NT2/D1 (cell line): ENCODE measurements at regions not wholly inside any gene's neighbourhood (a gene's known extent, or its start where the extent isn't known, plus 50 kb on each side); places are given as distances from the start of the nearest gene placed in this dataset.

ENCODE experiments used
- DNase-seq: peaks from one replicate; pipeline ENCODE4 v3.0.0-alpha.2; 2011; ENCODE audit warnings: low read depth, low spot score
- H3K27me3 ChIP-seq: 2 replicates; pipeline ENCODE4 v1.6.0; 2011; ENCODE audit warnings: mild to moderate bottlenecking; ENCODE audit not compliant: insufficient read length, insufficient read depth
- H3K36me3 ChIP-seq: 2 replicates; pipeline ENCODE4 v1.6.1; 2011; ENCODE audit warnings: mild to moderate bottlenecking, low read length, mixed read lengths; ENCODE audit not compliant: insufficient read depth, insufficient read length
- H3K4me1 ChIP-seq: 2 replicates; pipeline ENCODE4 v1.5.1; 2011; ENCODE audit not compliant: insufficient read depth, insufficient read length
- H3K4me3 ChIP-seq: 2 replicates; pipeline ENCODE4 v1.5.1; 2011; ENCODE audit warnings: low read depth; ENCODE audit not compliant: insufficient read length
- H3K9ac ChIP-seq: 2 replicates; pipeline ENCODE4 v1.6.0; 2011; ENCODE audit warnings: low read depth; ENCODE audit not compliant: insufficient read length
- H3K9me3 ChIP-seq: 2 replicates; pipeline ENCODE4 v1.5.1; 2011; ENCODE audit warnings: mild to moderate bottlenecking, low read length; ENCODE audit not compliant: insufficient read depth
- SUZ12 ChIP-seq: IDR thresholded peaks from 2 replicates; pipeline ENCODE4 v1.6.1; 2011; ENCODE audit not compliant: insufficient read length, insufficient read depth; ENCODE audit errors: extremely low read depth
- YY1 ChIP-seq: IDR thresholded peaks from 2 replicates; pipeline ENCODE4 v1.6.1; 2011; ENCODE audit not compliant: insufficient read length, insufficient read depth
- ZNF274 ChIP-seq: IDR thresholded peaks from 2 replicates; pipeline ENCODE4 v1.6.1; 2011; ENCODE audit warnings: mild to moderate bottlenecking, low read depth, low read length

- no peak for DNase-seq
- Histone ChIP-seq H3K36me3 (no peaks in the 10 kb centered on the region), H3K4me1 (no peaks in the 10 kb centered on the region), H3K4me3 (no peak overlapping the region), H3K27me3 (no peaks in the 10 kb centered on the region), H3K9ac (no peak overlapping the region), H3K9me3 (no peaks in the 10 kb centered on the region)
- TF ChIP-seq ZNF274 (no peak), YY1 (no peak), SUZ12 (no peak)
Measured at GRCh38 chr5:173535166-173535975, 81.1 kb downstream of the BOD1 start.

DNA sequence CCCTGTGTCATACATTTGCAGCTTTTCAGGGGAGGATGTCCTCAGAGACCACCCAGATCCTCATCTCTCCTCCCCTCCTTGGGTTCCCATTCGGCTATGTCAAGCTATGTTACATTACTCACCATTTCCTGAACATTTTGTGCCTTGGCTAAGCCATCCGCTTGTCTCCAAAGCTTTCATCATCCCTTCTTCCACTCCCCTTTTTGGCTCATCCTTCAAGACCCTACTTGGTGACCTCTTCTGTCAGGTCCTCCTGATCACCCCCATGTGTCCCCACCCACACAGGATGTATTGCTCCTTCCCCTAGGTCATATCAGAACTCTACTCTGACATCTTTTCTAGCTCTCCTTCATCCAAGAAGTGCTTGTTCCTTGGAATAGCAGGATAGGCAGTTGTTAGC lies 81.8 kb downstream of the BOD1 start:
- Histone ChIP-seq H3K9ac (no peak overlapping the region), H3K4me1 (no peaks in the 10 kb centered on the region), H3K36me3 (no peaks in the 10 kb centered on the region), H3K4me3 (no peak overlapping the region), H3K27me3 (no peaks in the 10 kb centered on the region), H3K9me3 (no peaks in the 10 kb centered on the region)
- DNase-seq, result no peak
- TF ChIP-seq YY1, result no peak
- no peak for TF ChIP-seq SUZ12
- no peak for TF ChIP-seq ZNF274

DNA sequence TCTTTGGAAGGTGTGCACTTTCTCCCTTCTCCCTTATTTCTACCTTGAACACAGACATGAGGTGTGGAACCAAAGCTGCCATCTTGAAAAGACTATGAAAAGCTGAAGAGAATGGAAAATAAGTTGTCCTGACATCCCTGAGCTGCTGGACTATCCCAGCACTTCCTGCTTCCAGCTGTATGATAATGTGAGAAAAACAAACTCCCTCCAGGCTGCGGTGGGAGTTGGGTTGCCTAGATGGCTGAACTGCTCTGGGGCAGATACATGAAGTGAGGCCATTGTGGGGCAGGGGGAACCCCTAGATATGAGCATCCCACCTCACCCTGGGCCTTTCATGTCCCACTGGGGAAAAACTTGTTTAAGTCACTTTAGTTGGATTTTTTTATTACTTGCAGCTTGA lies 82.4 kb downstream of the BOD1 start:
- H3K27me3 ChIP-seq, result no peaks in the 10 kb centered on the region
- no peak for DNase-seq
- H3K9ac ChIP-seq, result no peak overlapping the region
- H3K36me3 ChIP-seq, result no peaks in the 10 kb centered on the region
- TF ChIP-seq YY1 (no peak), ZNF274 (no peak), SUZ12 (no peak)
- H3K9me3 ChIP-seq, result no peaks in the 10 kb centered on the region
- H3K4me1 ChIP-seq, result no peaks in the 10 kb centered on the region
- no peak overlapping the region for H3K4me3 ChIP-seq

DNA sequence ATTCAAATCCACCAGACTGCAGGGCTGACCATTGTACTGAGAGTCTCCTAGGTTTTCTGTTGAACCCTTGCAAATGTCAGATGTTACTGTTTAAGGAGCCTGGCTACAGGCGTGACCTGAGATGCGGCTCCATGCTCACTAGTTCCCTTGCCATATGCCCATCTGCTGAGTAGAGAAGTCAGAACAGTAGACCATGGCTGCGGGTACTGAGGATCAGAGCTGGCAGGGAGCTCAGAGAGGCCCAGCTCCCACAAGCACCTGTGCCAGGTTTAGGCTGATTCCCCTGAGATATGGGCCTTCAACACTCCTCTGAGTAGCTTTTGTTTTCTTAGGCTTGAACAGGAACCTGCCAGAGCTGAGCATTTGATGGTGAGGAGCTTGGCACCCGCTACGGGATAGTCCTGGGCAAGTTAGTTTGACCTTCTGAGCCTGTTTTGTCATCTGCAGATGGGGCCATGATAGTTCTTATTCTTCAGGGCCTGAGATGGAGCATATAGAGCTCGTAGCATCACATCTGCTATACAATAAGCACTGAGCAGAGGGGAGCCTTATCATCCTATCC lies 83.7 kb downstream of the BOD1 start:
- peaks cover 2% of the 10 kb centered on the region for H3K4me1 ChIP-seq
- no peak for TF ChIP-seq ZNF274
- TF ChIP-seq SUZ12, result no peak
- TF ChIP-seq YY1, result no peak
- H3K9me3 ChIP-seq, result no peaks in the 10 kb centered on the region
- DNase-seq, result no peak
- no peaks in the 10 kb centered on the region for H3K36me3 ChIP-seq
- H3K4me3 ChIP-seq, result no peak overlapping the region
- H3K9ac ChIP-seq, result no peak overlapping the region
- H3K27me3 ChIP-seq, result no peaks in the 10 kb centered on the region

DNA sequence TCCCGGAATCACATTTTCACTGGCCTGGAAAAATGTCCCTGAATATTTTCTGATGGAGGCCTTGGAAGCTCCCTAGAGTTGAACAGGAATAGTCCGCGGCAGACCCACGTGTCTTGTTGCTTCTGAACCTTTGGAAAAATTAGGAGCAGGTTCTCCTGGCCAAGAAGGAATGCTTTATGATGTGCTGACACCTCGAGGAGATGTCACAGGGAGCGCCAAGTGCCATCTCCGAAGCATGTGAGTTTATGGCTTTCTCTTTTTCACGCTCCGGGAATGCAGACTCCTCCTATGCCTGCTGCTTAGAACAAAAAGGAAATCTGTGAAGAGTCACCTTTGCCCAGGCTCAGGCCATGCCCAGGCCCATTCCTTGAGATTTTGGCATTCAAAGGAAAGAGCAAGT lies 84.6 kb downstream of the BOD1 start:
- Histone ChIP-seq H3K9ac (no peak overlapping the region), H3K4me1 (peaks cover 2% of the 10 kb centered on the region), H3K27me3 (no peaks in the 10 kb centered on the region), H3K9me3 (no peaks in the 10 kb centered on the region), H3K4me3 (no peak overlapping the region), H3K36me3 (no peaks in the 10 kb centered on the region)
- no peak for TF ChIP-seq SUZ12
- TF ChIP-seq ZNF274, result no peak
- TF ChIP-seq YY1, result no peak
- no peak for DNase-seq

- no peaks in the 10 kb centered on the region for H3K36me3 ChIP-seq
- peaks cover 2% of the 10 kb centered on the region for H3K4me1 ChIP-seq
- TF ChIP-seq YY1 (no peak), ZNF274 (no peak), SUZ12 (no peak)
- peak; percentile 40 for DNase-seq
- H3K4me3 ChIP-seq, result no peak overlapping the region
- no peak overlapping the region for H3K9ac ChIP-seq
- H3K27me3 ChIP-seq, result no peaks in the 10 kb centered on the region
- no peaks in the 10 kb centered on the region for H3K9me3 ChIP-seq
Measured at GRCh38 chr5:173530547-173530946, 85.9 kb downstream of the BOD1 start.

DNA sequence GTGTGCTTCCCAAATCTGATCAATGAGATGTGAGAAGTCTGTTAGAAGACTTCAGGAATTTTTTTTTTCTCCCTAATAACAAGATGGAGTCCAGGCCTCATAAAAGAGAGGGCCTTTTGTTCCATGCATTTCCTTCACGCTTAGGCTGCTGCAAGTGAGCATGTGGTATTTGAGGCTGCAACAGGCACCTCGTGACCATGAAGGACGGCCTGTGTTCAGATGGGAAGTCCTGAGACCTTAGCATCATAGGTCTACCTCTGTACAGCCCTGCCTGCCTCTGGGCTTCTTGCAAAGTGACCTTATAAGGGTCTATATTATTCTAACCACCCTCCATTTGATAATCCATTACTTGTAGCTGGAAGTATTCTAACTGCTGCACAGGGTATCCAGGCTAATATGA lies 86.6 kb downstream of the BOD1 start:
- Histone ChIP-seq H3K9ac (no peak overlapping the region), H3K4me1 (peaks cover 2% of the 10 kb centered on the region), H3K4me3 (no peak overlapping the region), H3K36me3 (no peaks in the 10 kb centered on the region), H3K9me3 (no peaks in the 10 kb centered on the region), H3K27me3 (no peaks in the 10 kb centered on the region)
- TF ChIP-seq ZNF274, result no peak
- no peak for TF ChIP-seq YY1
- no peak for TF ChIP-seq SUZ12
- no peak for DNase-seq

- DNase-seq, result no peak
Measured at GRCh38 chr5:173527671-173528070, 88.8 kb downstream of the BOD1 start.

More at GRCh38 chr5:173527671-173528070, 88.8 kb downstream of the BOD1 start:
- Histone ChIP-seq H3K36me3 (no peaks in the 10 kb centered on the region), H3K4me3 (no peak overlapping the region), H3K9me3 (no peaks in the 10 kb centered on the region), H3K9ac (no peak overlapping the region), H3K4me1 (peaks cover 2% of the 10 kb centered on the region), H3K27me3 (no peaks in the 10 kb centered on the region)
- no peak for TF ChIP-seq SUZ12
- TF ChIP-seq YY1, result no peak
- TF ChIP-seq ZNF274, result no peak
